Lower lobe of right lung (tissue), 2 donors: ENCODE measurements at regions not wholly inside any gene's neighbourhood (a gene's known extent, or its start where the extent isn't known, plus 50 kb on each side); places are given as distances from the start of the nearest gene placed in this dataset.

Experiments
- ATAC-seq, 2 donors: fragments of 200-7000 bp; cut with Tn5 transposase; one replicate each; pipeline ENCODE4 v1.9.1; 2020 to 2022; ENCODE audit warnings: mild to moderate bottlenecking in 2 of 2, moderate library complexity in 2 of 2
- DNase-seq: peaks from one replicate; pipeline ENCODE4 v3.0.0-alpha.2; 2020
- H3K27ac ChIP-seq: fragments of 200-600 bp; one replicate; pipeline ENCODE4 v1.8.0; 2022
- H3K27me3 ChIP-seq: fragments of 200-600 bp; one replicate; pipeline ENCODE4 v1.8.0; 2022; ENCODE audit warnings: low read depth
- H3K36me3 ChIP-seq: fragments of 200-600 bp; one replicate; pipeline ENCODE4 v1.8.0; 2022; ENCODE audit warnings: mild to moderate bottlenecking
- H3K4me1 ChIP-seq: fragments of 200-600 bp; one replicate; pipeline ENCODE4 v1.8.0; 2022
- H3K4me3 ChIP-seq: fragments of 200-600 bp; one replicate; pipeline ENCODE4 v1.8.0; 2022; ENCODE audit warnings: mild to moderate bottlenecking
- H3K9me3 ChIP-seq: fragments of 200-600 bp; one replicate; pipeline ENCODE4 v1.8.0; 2022
- CTCF ChIP-seq: fragments of 200-600 bp; IDR thresholded peaks from one replicate; pipeline ENCODE4 v1.8.0; 2022; ENCODE audit warnings: antibody characterized with exemption, mild to moderate bottlenecking
- intact Hi-C: fragments of 100-400 bp; cut with DNase I; formaldehyde crosslinking; loops from one replicate; pipeline ENCODE4 v1.11.0; 2022
- donor health status: DM: no; HTN: yes; CAD: no; lungs with severe emphysema.

DNA sequence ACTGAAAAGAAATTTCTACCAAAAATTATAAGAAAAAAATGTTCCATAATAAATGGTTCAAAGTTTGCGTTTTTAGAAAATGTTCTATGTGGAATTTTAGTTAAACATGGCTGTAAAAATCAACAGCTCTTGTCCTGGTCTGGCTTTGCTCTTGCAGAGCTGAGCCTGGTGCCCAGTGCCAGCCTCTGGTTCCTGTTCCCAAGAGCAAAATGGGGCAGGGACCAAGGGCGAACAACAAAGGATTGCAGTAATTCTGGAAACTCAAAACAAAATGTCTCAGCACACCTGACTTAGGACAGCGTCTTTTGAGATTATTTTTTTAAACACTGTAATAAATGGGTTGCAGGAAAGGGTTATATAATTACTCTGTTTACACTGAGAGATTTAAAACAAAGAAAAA lies 174.7 kb downstream of the ANAPC1 start:
- H3K27ac ChIP-seq, result no peak overlapping the region
- ATAC-seq, result no peak
- no peaks in the 10 kb centered on the region for H3K9me3 ChIP-seq
- intact Hi-C loops, result no loop called here
- no peaks in the 10 kb centered on the region for H3K36me3 ChIP-seq
- TF ChIP-seq CTCF, result no peak
- no peak for DNase-seq
- H3K4me3 ChIP-seq, result no peak overlapping the region
- H3K27me3 ChIP-seq, result no peaks in the 10 kb centered on the region
- H3K4me1 ChIP-seq, result peaks cover 8% of the 10 kb centered on the region

- intact Hi-C loops, result no loop called here
Measured at GRCh38 chr2:111710085-111710484, 173.9 kb downstream of the ANAPC1 start.

DNA sequence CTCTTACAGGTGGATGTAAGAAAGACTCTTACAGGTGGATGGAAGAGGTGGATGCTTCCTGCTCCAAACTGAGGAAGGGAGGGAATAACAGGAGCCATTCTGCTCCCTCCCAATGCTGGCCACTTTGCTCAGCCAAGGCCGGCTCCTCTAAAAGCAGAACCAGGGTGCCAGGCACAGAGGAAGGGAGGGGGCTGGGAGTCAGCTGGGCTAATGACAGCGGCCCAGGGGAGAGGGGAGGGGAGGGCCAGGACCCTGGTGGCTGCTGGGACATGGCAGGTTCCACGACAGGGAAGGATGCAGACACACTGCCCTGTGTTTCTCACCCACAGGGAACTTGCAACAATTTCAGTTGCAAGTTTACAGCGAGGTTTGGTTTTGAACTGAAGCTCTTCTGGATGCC lies 173.4 kb downstream of the ANAPC1 start:
- no peak overlapping the region for H3K27ac ChIP-seq
- intact Hi-C loops, result no loop called here

More at GRCh38 chr2:111710085-111710484, 173.9 kb downstream of the ANAPC1 start:
- H3K9me3 ChIP-seq, result no peaks in the 10 kb centered on the region
- ATAC-seq, result no peak
- no peak for TF ChIP-seq CTCF
- no peak overlapping the region for H3K4me3 ChIP-seq
- DNase-seq, result no peak
- no peaks in the 10 kb centered on the region for H3K27me3 ChIP-seq
- H3K27ac ChIP-seq, result no peak overlapping the region
- no peaks in the 10 kb centered on the region for H3K36me3 ChIP-seq
- H3K4me1 ChIP-seq, result peaks cover 8% of the 10 kb centered on the region

GRCh38 chr2:111711270-111711669 lies 172.7 kb downstream of the ANAPC1 start:
- Histone ChIP-seq H3K27ac (no peak overlapping the region), H3K27me3 (no peaks in the 10 kb centered on the region), H3K4me1 (no peaks in the 10 kb centered on the region), H3K4me3 (no peak overlapping the region), H3K9me3 (no peaks in the 10 kb centered on the region), H3K36me3 (no peaks in the 10 kb centered on the region)
- no peak for ATAC-seq
- intact Hi-C loops, result no loop called here
- TF ChIP-seq CTCF, result no peak
- no peak for DNase-seq

More for the DNA sequence above, 173.4 kb downstream of the ANAPC1 start:
- H3K9me3 ChIP-seq, result no peaks in the 10 kb centered on the region
- no peaks in the 10 kb centered on the region for H3K36me3 ChIP-seq
- H3K4me1 ChIP-seq, result peaks cover 4% of the 10 kb centered on the region
- no peak for TF ChIP-seq CTCF
- no peaks in the 10 kb centered on the region for H3K27me3 ChIP-seq
- no peak for DNase-seq
- ATAC-seq, result no peak
- H3K4me3 ChIP-seq, result no peak overlapping the region

GRCh38 chr2:111712361-111712760 lies 171.6 kb downstream of the ANAPC1 start:
- no peak for ATAC-seq
- H3K27ac ChIP-seq, result no peak overlapping the region
- no peak for DNase-seq
- H3K27me3 ChIP-seq, result no peaks in the 10 kb centered on the region
- H3K4me1 ChIP-seq, result no peaks in the 10 kb centered on the region
- intact Hi-C loops, result no loop called here
- no peaks in the 10 kb centered on the region for H3K36me3 ChIP-seq
- TF ChIP-seq CTCF, result no peak
- no peak overlapping the region for H3K4me3 ChIP-seq
- H3K9me3 ChIP-seq, result no peaks in the 10 kb centered on the region
